AML-193 (cell line): ENCODE measurements at regions not wholly inside any gene's neighbourhood (a gene's known extent, or its start where the extent isn't known, plus 50 kb on each side); places are given as distances from the start of the nearest gene placed in this dataset.

Source experiments
- DNase-seq, 2 experiments: peaks; one replicate each; lab custom pipeline; 2025; lab: John Stamatoyannopoulos, UW

- no peak for DNase-seq
Measured at GRCh38 chr5:20555034-20555433, 567.0 kb upstream of the CDH18 start.

GRCh38 chr5:20554001-20554400 is 566.0 kb upstream of the CDH18 start:
- no peak for DNase-seq

GRCh38 chr5:20537911-20538703 is 550.1 kb upstream of the CDH18 start:
- peak in 1 of 2 experiments; percentile 10 for DNase-seq

- DNase-seq = peak; percentile 87 to 93
Measured at GRCh38 chr5:20536813-20537212, 548.8 kb upstream of the CDH18 start.

- peak; percentile 56 to 73 for DNase-seq
Measured at GRCh38 chr5:20536341-20536740, 548.3 kb upstream of the CDH18 start.

- DNase-seq = peak; percentile 47 to 50
Measured at GRCh38 chr5:20528471-20528870, 540.5 kb upstream of the CDH18 start.

GRCh38 chr5:20524991-20525529 is 537.1 kb upstream of the CDH18 start:
- no peak for DNase-seq

GRCh38 chr5:20522905-20523482 is 535.0 kb upstream of the CDH18 start:
- DNase-seq = no peak

GRCh38 chr5:20515606-20516005 is 527.6 kb upstream of the CDH18 start:
- DNase-seq = no peak

GRCh38 chr5:20514145-20514544 is 526.1 kb upstream of the CDH18 start:
- DNase-seq = no peak

GRCh38 chr5:20500546-20500945 is 512.5 kb upstream of the CDH18 start:
- no peak for DNase-seq

- no peak for DNase-seq
Measured at GRCh38 chr5:20498926-20499325, 510.9 kb upstream of the CDH18 start.

- DNase-seq = no peak
Measured at GRCh38 chr5:20498102-20498501, 510.1 kb upstream of the CDH18 start.

GRCh38 chr5:20497356-20497755 is 509.4 kb upstream of the CDH18 start:
- no peak for DNase-seq

GRCh38 chr5:20494706-20495105 is 506.7 kb upstream of the CDH18 start:
- no peak for DNase-seq

- no peak for DNase-seq
Measured at GRCh38 chr5:20486826-20487225, 498.8 kb upstream of the CDH18 start.

- DNase-seq = no peak
Measured at GRCh38 chr5:20476016-20476415, 488.0 kb upstream of the CDH18 start.

- DNase-seq = no peak
Measured at GRCh38 chr5:20470997-20471396, 483.0 kb upstream of the CDH18 start.

GRCh38 chr5:20469792-20470191 is 481.8 kb upstream of the CDH18 start:
- no peak for DNase-seq

GRCh38 chr5:20469390-20469789 is 481.4 kb upstream of the CDH18 start:
- no peak for DNase-seq

GRCh38 chr5:20466512-20466911 is 478.5 kb upstream of the CDH18 start:
- no peak for DNase-seq

GRCh38 chr5:20463206-20463605 is 475.2 kb upstream of the CDH18 start:
- no peak for DNase-seq

- DNase-seq = no peak
Measured at GRCh38 chr5:20446121-20446520, 458.1 kb upstream of the CDH18 start.
